Psoas muscle (tissue), 7 donors: ENCODE measurements at regions not wholly inside any gene's neighbourhood (a gene's known extent, or its start where the extent isn't known, plus 50 kb on each side); places are given as distances from the start of the nearest gene placed in this dataset.
A peak's percentile ranks its signal among the peaks of the same experiment; 100 is the strongest.

Source experiments
- ATAC-seq, 4 donors: fragments of 200-7000 bp; cut with Tn5 transposase; one replicate each; pipeline ENCODE4 v1.9.1; 2020; ENCODE audit warnings: moderate library complexity in 3 of 4, mild to moderate bottlenecking in 2 of 4
- DNase-seq, 2 donors: peaks; one replicate each; pipeline ENCODE4 v3.0.0-alpha.2; 2020
- H3K27ac ChIP-seq: fragments of 200-600 bp; one replicate; pipeline ENCODE4 v1.8.0; 2022
- H3K27me3 ChIP-seq, 3 donors: fragments of 200-600 bp in 1 of 3; one replicate each; pipeline versions ENCODE4 v1.6.1 to v1.8.0; 2013 to 2022; ENCODE audit warnings: low read length in 2 of 3, mild to moderate bottlenecking in 2 of 3, moderate library complexity in 1 of 3; ENCODE audit not compliant: insufficient read depth in 3 of 3
- H3K36me3 ChIP-seq, 2 donors: fragments of 200-600 bp in 1 of 2; one replicate each; pipeline versions ENCODE4 v1.6.1 to v1.8.0; 2013 to 2022; ENCODE audit warnings: low read depth in 1 of 2, mild to moderate bottlenecking in 1 of 2, moderate library complexity in 1 of 2; ENCODE audit not compliant: insufficient read depth in 1 of 2
- H3K4me1 ChIP-seq: fragments of 200-600 bp; one replicate; pipeline ENCODE4 v1.8.0; 2022
- H3K4me3 ChIP-seq: fragments of 200-600 bp; one replicate; pipeline ENCODE4 v1.8.0; 2022; ENCODE audit warnings: mild to moderate bottlenecking
- H3K9me3 ChIP-seq: fragments of 200-600 bp; one replicate; pipeline ENCODE4 v1.8.0; 2022
- CTCF ChIP-seq: fragments of 200-600 bp; IDR thresholded peaks from one replicate; pipeline ENCODE4 v1.8.0; 2022; ENCODE audit warnings: antibody characterized with exemption
- WGBS, 3 donors: extraction: QIAGEN DNeasy Blood & Tissue Kit; methylation state at CpG; one replicate each; pipeline versions ENCODE4 v1.1.6 to v1.1.7; 2013; 5-methylcytosine and 5-hydroxymethylcytosine counted together
- intact Hi-C, 2 donors: fragments of 100-400 bp; cut with DNase I; formaldehyde crosslinking; loops; one replicate each; pipeline versions ENCODE4 v1.11.0 to v1.14.2; 2022
- donor health status: healthy with polysubstance abuse.
- donor health status: DM: no; HTN: no; CAD: no; lungs with moderate emphysema.
- donor health status: Bipolar disorder and iron deficiency.
- donor health status: healthy.
- donor health status: DM: yes; HTN: yes; CAD: no.
- donor health status: DM: no; HTN: no; CAD: no.
- donor health status: DM: yes; HTN: yes; CAD: no.

DNA sequence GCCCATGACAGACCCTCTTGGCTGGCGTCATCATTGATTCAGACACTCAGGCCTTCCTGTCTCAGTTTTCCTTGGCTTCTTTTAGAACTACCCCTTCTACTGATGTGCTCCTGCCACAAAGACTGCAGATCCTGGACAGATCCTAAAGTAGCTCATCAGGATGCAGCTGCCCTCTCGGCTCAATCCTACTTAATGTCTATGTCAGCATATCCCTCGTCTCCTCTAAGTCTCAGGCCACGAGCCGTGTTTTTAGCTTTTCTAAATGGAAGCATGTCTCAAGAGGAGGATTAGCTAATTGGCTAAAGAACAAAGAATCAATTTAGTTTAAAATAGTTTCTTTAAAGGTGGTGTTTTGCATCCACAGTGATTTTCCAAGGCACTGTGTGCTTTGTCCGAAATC is 447.7 kb downstream of the STIM2 start:
- no peak for TF ChIP-seq CTCF
- DNase-seq (no peak), ATAC-seq (no peak)
- WGBS, 3 donors = 67 to 72% (median 69%) methylated on average over 6 of the region's 6 CpGs
- intact Hi-C loops = no loop called here
- no peaks in the 10 kb centered on the region for H3K36me3 ChIP-seq
- no peak overlapping the region for H3K4me3 ChIP-seq
- no peaks in the 10 kb centered on the region for H3K4me1 ChIP-seq
- H3K9me3 ChIP-seq = no peaks in the 10 kb centered on the region
- H3K27ac ChIP-seq = no peak overlapping the region
- H3K27me3 ChIP-seq = no peaks in the 10 kb centered on the region

- TF ChIP-seq CTCF = no peak
- H3K36me3 ChIP-seq = no peaks in the 10 kb centered on the region
- H3K4me1 ChIP-seq = no peaks in the 10 kb centered on the region
- H3K27me3 ChIP-seq = no peaks in the 10 kb centered on the region
- ATAC-seq (no peak), DNase-seq (no peak)
- no peaks in the 10 kb centered on the region for H3K9me3 ChIP-seq
- no peak overlapping the region for H3K4me3 ChIP-seq
- intact Hi-C loops = no loop called here
- H3K27ac ChIP-seq = no peak overlapping the region
Measured at GRCh38 chr4:27315625-27316024, 455.0 kb downstream of the STIM2 start.

GRCh38 chr4:27316176-27316575 is 455.5 kb downstream of the STIM2 start:
- no peaks in the 10 kb centered on the region for H3K4me1 ChIP-seq
- DNase-seq = no peak
- H3K27ac ChIP-seq = no peak overlapping the region
- H3K27me3 ChIP-seq = no peaks in the 10 kb centered on the region
- H3K4me3 ChIP-seq = no peak overlapping the region
- H3K9me3 ChIP-seq = no peaks in the 10 kb centered on the region
- no peak for ATAC-seq
- intact Hi-C loops = no loop called here
- H3K36me3 ChIP-seq = no peaks in the 10 kb centered on the region
- WGBS, 3 donors = 70 to 98% (median 70%) methylated on average over 4 of the region's 4 CpGs
- TF ChIP-seq CTCF = no peak

GRCh38 chr4:27318740-27319139 is 458.1 kb downstream of the STIM2 start:
- Histone ChIP-seq H3K9me3 (no peaks in the 10 kb centered on the region), H3K4me1 (no peaks in the 10 kb centered on the region), H3K27ac (no peak overlapping the region), H3K36me3 (no peaks in the 10 kb centered on the region), H3K4me3 (no peak overlapping the region), H3K27me3 (no peaks in the 10 kb centered on the region)
- DNase-seq (peak in 1 of 2 donors; percentile 17), ATAC-seq (no peak)
- intact Hi-C loops = no loop called here
- WGBS, 3 donors = 9 to 18% (median 16%) methylated on average over 6 of the region's 6 CpGs
- no peak for TF ChIP-seq CTCF

DNA sequence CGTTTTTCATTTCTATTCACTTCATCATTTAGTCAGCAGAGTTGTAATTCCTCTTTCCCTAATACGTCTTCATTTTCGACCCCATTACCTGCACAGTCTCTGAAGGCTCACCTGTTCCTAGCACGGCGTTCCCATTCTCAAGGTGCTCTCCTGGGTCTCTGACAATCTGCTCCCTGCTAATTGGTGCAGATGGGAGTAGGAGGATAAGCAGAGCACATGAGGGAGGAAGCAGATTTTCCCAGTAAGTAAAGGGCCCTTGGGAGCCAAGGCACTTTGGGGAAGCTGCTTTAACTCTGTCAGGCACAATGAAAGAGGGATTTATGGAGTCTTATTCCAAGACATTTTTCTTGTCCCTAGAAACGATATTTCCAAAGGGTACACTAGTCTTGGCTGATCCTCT is 466.4 kb downstream of the STIM2 start:
- H3K27me3 ChIP-seq = no peaks in the 10 kb centered on the region
- no peak overlapping the region for H3K27ac ChIP-seq
- intact Hi-C loops = no loop called here
- WGBS, 3 donors = 75 to 80% (median 78%) methylated on average over 6 of the region's 6 CpGs
- no peaks in the 10 kb centered on the region for H3K9me3 ChIP-seq
- DNase-seq (no peak), ATAC-seq (no peak)
- H3K4me1 ChIP-seq = no peaks in the 10 kb centered on the region
- H3K36me3 ChIP-seq = no peaks in the 10 kb centered on the region
- no peak overlapping the region for H3K4me3 ChIP-seq
- no peak for TF ChIP-seq CTCF
